ENCODE measurements at regions not wholly inside any gene's neighbourhood (a gene's known extent, or its start where the extent isn't known, plus 50 kb on each side); places are given as distances from the start of the nearest gene placed in this dataset.
A peak's percentile ranks its signal among the peaks of the same experiment; 100 is the strongest.

DNA sequence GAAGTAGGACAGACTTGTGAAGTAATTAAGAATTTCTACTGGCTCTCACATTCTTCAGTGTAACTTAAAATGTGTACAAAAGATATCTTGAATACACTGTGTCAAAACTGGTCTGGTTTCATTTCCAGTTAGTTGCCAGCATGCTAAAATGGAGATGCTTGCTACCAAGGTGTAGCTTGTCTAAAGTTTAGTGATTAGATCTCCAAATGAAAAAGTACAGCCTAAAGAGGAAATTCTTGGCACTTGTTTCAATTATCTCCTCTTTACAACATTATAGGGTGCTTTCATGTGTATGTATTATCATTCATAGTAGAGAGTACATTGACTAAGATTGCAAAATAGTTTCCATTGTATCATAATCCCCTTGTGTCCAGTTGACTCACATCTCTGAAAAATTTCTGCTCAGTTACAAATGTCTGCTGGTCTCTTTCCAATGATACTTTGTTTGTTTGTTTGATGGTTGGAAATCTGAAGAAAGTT, 97.3 kb upstream of the SPRY1 start:
- no peak for DNase-seq (ENCODE audit: low spot score)
- in situ Hi-C loops (cut with MboI; ENCODE audit: low pct_unique_long_range_greater_than_20kb, low sequenced_read_pairs, unreplicated experiment) = no loop called here
- TF ChIP-seq, protein P1, sequence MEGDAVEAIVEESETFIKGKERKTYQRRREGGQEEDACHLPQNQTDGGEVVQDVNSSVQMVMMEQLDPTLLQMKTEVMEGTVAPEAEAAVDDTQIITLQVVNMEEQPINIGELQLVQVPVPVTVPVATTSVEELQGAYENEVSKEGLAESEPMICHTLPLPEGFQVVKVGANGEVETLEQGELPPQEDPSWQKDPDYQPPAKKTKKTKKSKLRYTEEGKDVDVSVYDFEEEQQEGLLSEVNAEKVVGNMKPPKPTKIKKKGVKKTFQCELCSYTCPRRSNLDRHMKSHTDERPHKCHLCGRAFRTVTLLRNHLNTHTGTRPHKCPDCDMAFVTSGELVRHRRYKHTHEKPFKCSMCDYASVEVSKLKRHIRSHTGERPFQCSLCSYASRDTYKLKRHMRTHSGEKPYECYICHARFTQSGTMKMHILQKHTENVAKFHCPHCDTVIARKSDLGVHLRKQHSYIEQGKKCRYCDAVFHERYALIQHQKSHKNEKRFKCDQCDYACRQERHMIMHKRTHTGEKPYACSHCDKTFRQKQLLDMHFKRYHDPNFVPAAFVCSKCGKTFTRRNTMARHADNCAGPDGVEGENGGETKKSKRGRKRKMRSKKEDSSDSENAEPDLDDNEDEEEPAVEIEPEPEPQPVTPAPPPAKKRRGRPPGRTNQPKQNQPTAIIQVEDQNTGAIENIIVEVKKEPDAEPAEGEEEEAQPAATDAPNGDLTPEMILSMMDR (IDR thresholded peaks at IDR 0.05; ENCODE audit: extremely low read depth, insufficient read depth, missing control alignments) = no peak

DNA sequence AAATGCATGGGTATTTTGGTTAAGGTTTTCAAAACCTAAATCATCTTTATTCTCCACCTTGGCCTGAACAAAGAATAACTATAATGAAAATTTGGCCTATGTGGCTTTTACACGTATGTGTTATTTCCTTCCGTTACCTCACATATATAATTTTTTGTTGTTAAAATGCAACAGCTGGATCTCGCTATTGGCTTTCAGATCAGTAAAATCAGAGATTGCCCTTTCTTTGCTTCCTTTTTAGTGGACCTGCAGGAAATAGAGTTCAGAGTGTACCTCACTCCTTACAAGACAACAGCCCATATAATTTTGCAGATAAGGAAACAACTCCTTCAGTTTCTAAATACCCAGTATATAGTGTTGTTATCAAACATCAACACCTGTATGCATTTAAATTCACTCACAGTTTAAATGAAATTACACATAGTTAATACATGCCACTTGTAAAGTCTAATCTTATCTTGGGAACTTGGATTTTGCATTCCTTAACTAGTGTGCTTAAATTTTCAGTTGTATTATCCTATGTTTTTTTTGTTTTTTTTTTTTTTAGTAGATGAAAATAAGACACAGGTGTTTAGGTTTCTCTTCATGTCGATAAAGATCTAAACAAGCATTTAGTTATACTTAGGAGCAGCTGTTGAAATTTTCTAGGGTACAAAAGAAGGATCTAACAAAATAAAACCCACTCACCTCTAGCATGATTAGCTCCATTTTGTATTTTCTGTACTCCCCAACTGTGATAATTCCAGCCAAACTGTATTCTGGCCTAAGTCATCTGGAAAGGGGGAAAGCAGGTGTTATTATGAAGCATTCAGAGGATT, 96.2 kb upstream of the SPRY1 start:
- in situ Hi-C loops (cut with MboI; ENCODE audit: low pct_unique_long_range_greater_than_20kb, low sequenced_read_pairs, unreplicated experiment) = no loop called here
- DNase-seq (ENCODE audit: low spot score) = no peak
- TF ChIP-seq, protein P1 (IDR thresholded peaks at IDR 0.05; ENCODE audit: extremely low read depth, insufficient read depth, missing control alignments) = no peak

DNA sequence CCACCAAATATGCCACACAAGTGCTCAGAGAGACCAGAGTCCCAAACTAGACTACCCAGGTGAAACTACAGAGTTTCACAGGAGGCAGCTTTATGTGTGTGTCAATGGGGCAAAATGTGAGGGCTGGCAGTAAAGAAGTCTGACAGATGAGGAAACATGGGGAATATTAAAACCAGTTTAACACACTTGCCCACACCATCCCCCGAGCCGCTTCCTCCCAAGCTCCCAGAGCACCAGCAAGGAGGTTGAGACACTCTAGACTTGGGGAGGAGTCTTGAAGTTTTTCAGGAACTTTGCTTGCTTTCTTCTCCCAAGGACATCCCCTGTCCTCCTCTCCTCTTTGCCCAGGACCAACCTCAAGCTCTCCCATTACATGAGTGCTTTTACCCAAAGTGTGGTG, 94.7 kb upstream of the SPRY1 start:
- no peak for DNase-seq (ENCODE audit: low spot score)
- in situ Hi-C loops (cut with MboI; ENCODE audit: low pct_unique_long_range_greater_than_20kb, low sequenced_read_pairs, unreplicated experiment) = no loop called here

DNA sequence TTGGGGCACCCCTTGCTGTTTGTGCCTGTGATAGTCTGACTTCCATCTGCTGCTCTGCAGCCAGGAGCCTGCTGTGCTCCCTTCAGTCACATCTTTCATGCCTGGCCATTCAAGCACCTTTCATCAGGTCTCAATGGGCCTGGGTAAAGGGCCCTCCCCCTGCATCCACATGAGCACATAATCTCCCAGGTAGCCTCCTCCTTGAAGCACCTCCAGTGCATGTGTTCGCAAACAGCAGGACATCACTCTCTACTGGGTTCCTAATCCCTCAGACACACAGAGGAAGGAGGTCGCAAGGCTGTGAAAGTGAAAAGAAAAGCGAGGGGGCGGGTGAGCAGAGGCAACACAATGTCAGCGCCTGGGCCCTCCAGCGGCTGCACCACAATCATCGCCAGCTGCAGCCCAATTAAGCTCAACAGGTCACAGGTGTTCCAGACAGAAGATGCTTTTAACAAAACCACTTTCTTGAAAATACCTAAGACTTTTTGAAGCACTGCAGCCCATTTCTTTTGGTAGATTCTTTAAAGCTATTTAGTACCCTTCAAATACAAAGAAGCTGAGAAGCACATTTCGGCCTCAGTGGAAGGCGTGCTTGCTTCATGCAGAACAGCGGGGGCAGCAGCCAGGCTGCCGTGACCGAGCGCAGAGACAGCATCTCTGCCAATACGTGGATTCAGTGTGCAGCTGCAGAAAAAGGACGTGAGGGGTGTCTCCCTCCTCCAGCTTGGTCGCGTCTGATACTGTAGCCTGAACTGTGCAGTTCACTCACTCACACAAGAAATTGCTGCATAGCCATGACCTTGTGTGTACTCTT, 92.2 kb upstream of the SPRY1 start:
- in situ Hi-C loops (cut with MboI; ENCODE audit: low pct_unique_long_range_greater_than_20kb, low sequenced_read_pairs, unreplicated experiment) = no loop called here
- TF ChIP-seq, protein P1 (IDR thresholded peaks at IDR 0.05; ENCODE audit: extremely low read depth, insufficient read depth, missing control alignments) = peak; percentile 18
- DNase-seq (ENCODE audit: low spot score) = no peak

More for the DNA sequence above, 94.7 kb upstream of the SPRY1 start:
- TF ChIP-seq, protein P1 (IDR thresholded peaks at IDR 0.05; ENCODE audit: extremely low read depth, insufficient read depth, missing control alignments) = no peak

DNA sequence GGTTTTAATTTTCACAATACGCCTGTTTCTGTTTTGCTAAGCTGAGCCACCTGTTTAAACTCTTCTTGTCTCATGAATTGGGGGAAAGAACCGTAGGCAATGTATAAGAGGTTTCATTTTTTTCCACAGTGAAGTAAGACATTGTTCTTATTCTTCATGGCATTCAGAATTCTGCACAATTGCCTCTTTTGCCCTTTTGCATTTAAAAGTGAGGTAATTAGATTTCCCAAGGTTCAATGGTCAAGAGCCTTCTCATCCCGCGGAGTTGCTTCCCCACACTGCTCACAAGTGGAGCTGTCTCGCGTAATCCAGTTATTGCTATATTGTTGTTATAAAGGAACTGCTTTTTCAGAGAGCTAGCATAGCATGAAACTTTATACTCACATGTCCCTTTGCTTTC, 90.9 kb upstream of the SPRY1 start:
- TF ChIP-seq, protein P1 (IDR thresholded peaks at IDR 0.05; ENCODE audit: extremely low read depth, insufficient read depth, missing control alignments) = no peak
- in situ Hi-C loops (cut with MboI; ENCODE audit: low pct_unique_long_range_greater_than_20kb, low sequenced_read_pairs, unreplicated experiment) = no loop called here
- DNase-seq (ENCODE audit: low spot score) = no peak

DNA sequence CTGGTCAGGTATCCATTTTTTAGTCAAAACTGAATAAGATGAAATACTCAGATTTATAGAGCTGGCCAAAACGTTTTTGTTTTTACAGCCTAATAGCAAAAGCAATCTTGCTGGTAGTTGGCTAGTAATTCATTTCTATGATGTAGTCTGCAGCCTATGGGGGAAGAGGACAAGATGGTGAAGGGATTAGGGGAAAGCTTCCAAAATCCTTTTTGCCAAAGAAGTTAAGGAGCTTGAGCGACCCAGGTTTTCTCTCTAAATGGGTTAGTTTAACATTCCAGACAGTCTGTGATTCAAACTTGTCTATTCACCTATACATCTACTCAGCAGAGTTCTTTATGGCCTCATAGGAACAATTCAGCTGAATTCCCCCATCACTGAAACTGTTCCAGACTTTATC, 89.8 kb upstream of the SPRY1 start:
- no peak for DNase-seq (ENCODE audit: low spot score)
- in situ Hi-C loops (cut with MboI; ENCODE audit: low pct_unique_long_range_greater_than_20kb, low sequenced_read_pairs, unreplicated experiment) = no loop called here
- TF ChIP-seq, protein P1 (IDR thresholded peaks at IDR 0.05; ENCODE audit: extremely low read depth, insufficient read depth, missing control alignments) = no peak

All from GM13977 (cell line).